BE2C (cell line): ENCODE measurements at regions not wholly inside any gene's neighbourhood (a gene's known extent, or its start where the extent isn't known, plus 50 kb on each side); places are given as distances from the start of the nearest gene placed in this dataset.

Experiments
- DNase-seq: peaks from one replicate; pipeline ENCODE4 v3.0.0-alpha.2; 2020
- H3K27me3 ChIP-seq: fragments of 250-450 bp; sonication (Bioruptor Pico); 2 replicates; pipeline ENCODE4 v1.5.1; 2020; ENCODE audit warnings: mild to moderate bottlenecking
- H3K36me3 ChIP-seq: fragments of 250-450 bp; sonication (Bioruptor Pico); 2 replicates; pipeline ENCODE4 v1.5.1; 2020; ENCODE audit warnings: mild to moderate bottlenecking
- H3K4me1 ChIP-seq: fragments of 250-450 bp; sonication (Bioruptor Pico); 2 replicates; pipeline ENCODE4 v1.5.1; 2020
- H3K4me3 ChIP-seq: 2 replicates; pipeline ENCODE4 v1.5.1; 2011; ENCODE audit warnings: low read depth, low read length
- H3K9me3 ChIP-seq: fragments of 250-450 bp; sonication (Bioruptor Pico); 2 replicates; pipeline ENCODE4 v1.5.1; 2020
- CTCF ChIP-seq: IDR thresholded peaks from 2 replicates; pipeline ENCODE4 v1.5.1; 2012; ENCODE audit warnings: mild to moderate bottlenecking, low read depth, low read length

GRCh38 chr18:43668866-43669265 is 391.6 kb upstream of the SYT4 start:
- H3K4me1 ChIP-seq: no peaks in the 10 kb centered on the region
- H3K9me3 ChIP-seq: no peaks in the 10 kb centered on the region
- no peak overlapping the region for H3K4me3 ChIP-seq
- no peaks in the 10 kb centered on the region for H3K27me3 ChIP-seq
- no peak for DNase-seq
- no peak for TF ChIP-seq CTCF
- H3K36me3 ChIP-seq: no peaks in the 10 kb centered on the region

GRCh38 chr18:43671431-43671830 is 394.1 kb upstream of the SYT4 start:
- Histone ChIP-seq H3K4me3 (no peak overlapping the region), H3K4me1 (no peaks in the 10 kb centered on the region), H3K36me3 (no peaks in the 10 kb centered on the region), H3K27me3 (no peaks in the 10 kb centered on the region), H3K9me3 (no peaks in the 10 kb centered on the region)
- TF ChIP-seq CTCF: no peak
- no peak for DNase-seq

GRCh38 chr18:43680096-43680495 is 402.8 kb upstream of the SYT4 start:
- Histone ChIP-seq H3K36me3 (no peaks in the 10 kb centered on the region), H3K9me3 (no peaks in the 10 kb centered on the region), H3K4me1 (no peaks in the 10 kb centered on the region), H3K4me3 (no peak overlapping the region), H3K27me3 (no peaks in the 10 kb centered on the region)
- no peak for DNase-seq
- no peak for TF ChIP-seq CTCF

- no peaks in the 10 kb centered on the region for H3K4me1 ChIP-seq
- no peak for DNase-seq
- H3K9me3 ChIP-seq: no peaks in the 10 kb centered on the region
- H3K4me3 ChIP-seq: no peak overlapping the region
- TF ChIP-seq CTCF: no peak
- no peaks in the 10 kb centered on the region for H3K36me3 ChIP-seq
- H3K27me3 ChIP-seq: no peaks in the 10 kb centered on the region
These were observed 404.4 kb upstream of the SYT4 start for GRCh38 chr18:43681661-43682060.

GRCh38 chr18:43682196-43682595 is 404.9 kb upstream of the SYT4 start:
- no peaks in the 10 kb centered on the region for H3K4me1 ChIP-seq
- no peaks in the 10 kb centered on the region for H3K9me3 ChIP-seq
- DNase-seq: no peak
- H3K4me3 ChIP-seq: no peak overlapping the region
- TF ChIP-seq CTCF: no peak
- no peaks in the 10 kb centered on the region for H3K36me3 ChIP-seq
- no peaks in the 10 kb centered on the region for H3K27me3 ChIP-seq

- no peaks in the 10 kb centered on the region for H3K4me1 ChIP-seq
- DNase-seq: no peak
- H3K27me3 ChIP-seq: no peaks in the 10 kb centered on the region
These were observed 409.4 kb upstream of the SYT4 start for GRCh38 chr18:43686709-43687108.

More at GRCh38 chr18:43686709-43687108, 409.4 kb upstream of the SYT4 start:
- TF ChIP-seq CTCF: no peak
- H3K9me3 ChIP-seq: no peaks in the 10 kb centered on the region
- no peak overlapping the region for H3K4me3 ChIP-seq
- no peaks in the 10 kb centered on the region for H3K36me3 ChIP-seq
